MCF 10A (cell line): ENCODE measurements at regions not wholly inside any gene's neighbourhood (a gene's known extent, or its start where the extent isn't known, plus 50 kb on each side); places are given as distances from the start of the nearest gene placed in this dataset.

Experiments used
- BruUV-seq: library from RNA; stranded (reverse); fragments of 400-500 nt; replicated peaks from 2 replicates; lab custom pipeline; 2021; lab: Mats Ljungman, UMichigan
- CTCF ChIA-PET: fragments of 300-600 bp; sonication (Branson Sonifier 250); formaldehyde crosslinking; extraction: SDS; loops from one replicate; lab custom pipeline; 2021; ENCODE audit warnings: antibody characterized with exemption, inconsistent platforms; lab: Yijun Ruan, JAX
- POLR2A ChIA-PET: fragments of 300-600, 350-650 bp; sonication (Branson Sonifier 250); formaldehyde crosslinking; extraction: SDS; loops from one replicate; lab custom pipeline; 2020; ENCODE audit warnings: antibody characterized with exemption, inconsistent platforms; lab: Yijun Ruan, JAX
- DNase-seq: peaks from one replicate; pipeline ENCODE4 v3.0.0-alpha.2; 2018; ENCODE audit not compliant: unreplicated experiment
- H3K27ac Mint-ChIP-seq: one replicate; pipeline ENCODE4 v1.8.0; 2022; ENCODE audit warnings: mild to moderate bottlenecking, low read depth, mixed read lengths; ENCODE audit not compliant: unreplicated experiment
- H3K27me3 Mint-ChIP-seq: one replicate; pipeline ENCODE4 v1.8.0; 2022; ENCODE audit warnings: mixed read lengths; ENCODE audit not compliant: insufficient read depth, unreplicated experiment
- H3K36me3 Mint-ChIP-seq: one replicate; pipeline ENCODE4 v1.8.0; 2022; ENCODE audit warnings: mild to moderate bottlenecking, moderate library complexity, mixed read lengths; ENCODE audit not compliant: insufficient read depth, unreplicated experiment
- H3K4me1 Mint-ChIP-seq: one replicate; pipeline ENCODE4 v1.8.0; 2022; ENCODE audit warnings: mixed read lengths; ENCODE audit not compliant: insufficient read depth, unreplicated experiment
- H3K4me3 Mint-ChIP-seq: one replicate; pipeline ENCODE4 v1.8.0; 2022; ENCODE audit warnings: mild to moderate bottlenecking, moderate library complexity, mixed read lengths; ENCODE audit not compliant: unreplicated experiment
- H3K9me3 Mint-ChIP-seq: one replicate; pipeline ENCODE4 v1.8.0; 2022; ENCODE audit warnings: mixed read lengths; ENCODE audit not compliant: unreplicated experiment
- CTCF ChIP-seq: fragments of 200-600 bp; IDR thresholded peaks from one replicate; pipeline ENCODE4 v1.8.0; 2022; ENCODE audit warnings: antibody characterized with exemption, mild to moderate bottlenecking; ENCODE audit not compliant: unreplicated experiment
- intact Hi-C: fragments of 100-400 bp; cut with micrococcal nuclease; formaldehyde crosslinking; loops from 2 replicates; pipeline ENCODE4 v1.14.1; 2022

- CTCF ChIA-PET, result no interaction called here
- Mint-ChIP-seq H3K27me3 (no peaks in the 10 kb centered on the region), H3K4me1 (no peaks in the 10 kb centered on the region), H3K9me3 (no peaks in the 10 kb centered on the region), H3K4me3 (no peak overlapping the region), H3K27ac (no peak overlapping the region), H3K36me3 (no peaks in the 10 kb centered on the region)
- TF ChIP-seq CTCF, result no peak
- DNase-seq, result no peak
- BruUV-seq, result no TSS peak
- intact Hi-C loops, result no loop called here
- POLR2A ChIA-PET, result no interaction called here
Measured at GRCh38 chr1:190540366-190540765, 62.7 kb upstream of the BRINP3 start.

GRCh38 chr1:190551638-190552037 lies 74.0 kb upstream of the BRINP3 start:
- Mint-ChIP-seq H3K4me3 (no peak overlapping the region), H3K27me3 (no peaks in the 10 kb centered on the region), H3K9me3 (peaks cover 16% of the 10 kb centered on the region), H3K36me3 (no peaks in the 10 kb centered on the region), H3K4me1 (no peaks in the 10 kb centered on the region), H3K27ac (no peak overlapping the region)
- POLR2A ChIA-PET, result no interaction called here
- CTCF ChIA-PET, result no interaction called here
- no peak for DNase-seq
- no TSS peak for BruUV-seq
- no peak for TF ChIP-seq CTCF
- intact Hi-C loops, result no loop called here

- Mint-ChIP-seq H3K4me1 (no peaks in the 10 kb centered on the region), H3K27ac (no peak overlapping the region), H3K9me3 (peaks cover 9% of the 10 kb centered on the region), H3K4me3 (no peak overlapping the region), H3K36me3 (no peaks in the 10 kb centered on the region), H3K27me3 (no peaks in the 10 kb centered on the region)
- TF ChIP-seq CTCF, result no peak
- ChIA-PET POLR2A (interaction anchor here (0.6 kb wide), 1 partner anchor 28 kb away, joined by 3 read pairs; no protein-coding TSS in a partner anchor), CTCF (no interaction called here)
- BruUV-seq, result no TSS peak
- DNase-seq, result no peak
- intact Hi-C loops, result no loop called here
Measured at GRCh38 chr1:190560161-190560681, 82.6 kb upstream of the BRINP3 start.

- TF ChIP-seq CTCF, result no peak
- no peak overlapping the region for H3K4me3 Mint-ChIP-seq
Measured at GRCh38 chr1:190563230-190563629, 85.6 kb upstream of the BRINP3 start.

More at GRCh38 chr1:190563230-190563629, 85.6 kb upstream of the BRINP3 start:
- no TSS peak for BruUV-seq
- Mint-ChIP-seq H3K36me3 (no peaks in the 10 kb centered on the region), H3K4me1 (no peaks in the 10 kb centered on the region), H3K27me3 (no peaks in the 10 kb centered on the region), H3K27ac (no peak overlapping the region), H3K9me3 (no peaks in the 10 kb centered on the region)
- ChIA-PET CTCF (no interaction called here), POLR2A (no interaction called here)
- intact Hi-C loops, result no loop called here
- DNase-seq, result no peak
